K562 (cell line): ENCODE measurements at regions not wholly inside any gene's neighbourhood (a gene's known extent, or its start where the extent isn't known, plus 50 kb on each side); places are given as distances from the start of the nearest gene placed in this dataset.

ENCODE experiments used
- BRD9 ChIP-seq: fragments of 450-650 bp; IDR thresholded peaks from 2 replicates; pipeline ENCODE4 v1.6.1; 2018; ENCODE audit warnings: low read depth; ENCODE audit not compliant: partially characterized antibody
- EHMT2 ChIP-seq: fragments of 450-650 bp; IDR thresholded peaks from 2 replicates; pipeline ENCODE4 v1.6.1; 2018; ENCODE audit warnings: antibody characterized with exemption
- ESRRA ChIP-seq: fragments of 450-650 bp; IDR thresholded peaks from 2 replicates; pipeline ENCODE4 v1.6.1; 2014; ENCODE audit warnings: low read depth, mild to moderate bottlenecking, moderate library complexity, borderline replicate concordance
- HNRNPUL1 ChIP-seq: fragments of 200-400 bp; formaldehyde crosslinking; IDR thresholded peaks from 2 replicates; pipeline ENCODE4 v1.6.1; 2017; ENCODE audit warnings: low read length
- NONO ChIP-seq, 2 experiments: fragments of 200-400 bp in 1 of 2; fragments of 450-650 bp in 1 of 2; formaldehyde crosslinking in 1 of 2; IDR thresholded peaks; 2 replicates each; pipeline ENCODE4 v1.6.1; 2017; ENCODE audit warnings: low read depth in 2 of 2, mild to moderate bottlenecking in 2 of 2, moderate library complexity in 2 of 2, low read length in 1 of 2
- TAF7 ChIP-seq: fragments of 450-650 bp; IDR thresholded peaks from 2 replicates; pipeline ENCODE4 v1.6.1; 2016; ENCODE audit warnings: missing genetic modification characterization, missing compliant biosample characterization
- TAL1 ChIP-seq: fragments of 450-650 bp; IDR thresholded peaks from 2 replicates; pipeline ENCODE4 v1.6.1; 2016; ENCODE audit warnings: mild to moderate bottlenecking
- TF ChIP-seq, protein P1 (sequence below), 2 experiments: fragments of 450-650 bp; IDR thresholded peaks; 2 replicates each; pipeline ENCODE4 v1.6.1; 2016; ENCODE audit warnings: mild to moderate bottlenecking in 2 of 2, borderline replicate concordance in 1 of 2, low read depth in 1 of 2, moderate library complexity in 1 of 2
- TF ChIP-seq, protein P2 (sequence below): fragments of 250-450 bp; sonication (Bioruptor Pico); IDR thresholded peaks from 2 replicates; pipeline ENCODE4 v1.8.0; 2021; ENCODE audit warnings: moderate library complexity, mild to moderate bottlenecking, inconsistent platforms
- TF ChIP-seq, protein P3 (sequence below): IDR thresholded peaks from 2 replicates; pipeline ENCODE4 v1.6.1; 2011; ENCODE audit not compliant: insufficient read length; ENCODE audit errors: extremely low read depth
- TF ChIP-seq, protein P4 (sequence below): fragments of 450-650 bp; IDR thresholded peaks from 2 replicates; pipeline ENCODE4 v1.6.1; 2016; ENCODE audit warnings: borderline replicate concordance
- TF ChIP-seq, protein P5 (sequence below), 2 experiments: fragments of 250-450 bp in 1 of 2; fragments of 450-650 bp in 1 of 2; sonication (Bioruptor Pico) in 1 of 2; IDR thresholded peaks; 2 replicates each; pipeline versions ENCODE4 v1.6.1 to v1.8.0; 2016 to 2021; ENCODE audit warnings: mild to moderate bottlenecking in 2 of 2, moderate library complexity in 2 of 2, missing compliant biosample characterization in 1 of 2, missing genetic modification characterization in 1 of 2
- TF ChIP-seq, protein P6 (sequence below): fragments of 450-650 bp; formaldehyde crosslinking; conservative IDR thresholded peaks from 2 replicates; pipeline ENCODE4 v1.4.0; 2022; ENCODE audit warnings: mild to moderate bottlenecking, missing genetic modification characterization

DNA sequence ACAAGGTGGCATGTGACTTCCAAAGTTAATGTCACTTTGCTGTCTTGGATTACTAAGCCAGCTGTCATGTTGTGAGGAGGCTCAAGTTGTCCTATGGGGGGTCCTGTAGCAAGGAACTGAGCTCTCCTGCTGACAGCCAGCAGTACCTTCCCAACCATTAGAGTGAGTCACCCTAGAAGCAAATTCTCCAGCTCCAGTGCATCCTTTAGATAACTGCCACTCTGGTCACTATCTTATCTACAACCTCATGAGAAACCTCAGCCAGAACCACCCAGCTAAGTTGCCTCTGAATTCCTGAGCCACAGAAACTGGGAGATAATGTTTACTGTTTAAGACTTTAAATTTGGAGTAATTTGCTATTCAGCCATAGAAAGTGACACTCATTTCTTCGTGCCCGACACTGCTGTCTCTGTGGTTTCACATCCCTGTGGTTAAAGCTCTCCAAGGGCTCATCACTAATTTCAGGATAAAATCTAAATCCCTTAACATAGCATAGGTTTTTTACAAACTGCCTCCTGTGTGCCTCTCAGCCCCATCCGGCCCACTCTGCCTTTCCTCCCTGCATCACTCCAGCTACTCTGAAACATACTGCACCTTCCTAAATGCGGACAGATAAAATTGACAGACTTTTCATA lies 83.5 kb downstream of the PRR15 start (continued):
- TF ChIP-seq, protein P1, sequence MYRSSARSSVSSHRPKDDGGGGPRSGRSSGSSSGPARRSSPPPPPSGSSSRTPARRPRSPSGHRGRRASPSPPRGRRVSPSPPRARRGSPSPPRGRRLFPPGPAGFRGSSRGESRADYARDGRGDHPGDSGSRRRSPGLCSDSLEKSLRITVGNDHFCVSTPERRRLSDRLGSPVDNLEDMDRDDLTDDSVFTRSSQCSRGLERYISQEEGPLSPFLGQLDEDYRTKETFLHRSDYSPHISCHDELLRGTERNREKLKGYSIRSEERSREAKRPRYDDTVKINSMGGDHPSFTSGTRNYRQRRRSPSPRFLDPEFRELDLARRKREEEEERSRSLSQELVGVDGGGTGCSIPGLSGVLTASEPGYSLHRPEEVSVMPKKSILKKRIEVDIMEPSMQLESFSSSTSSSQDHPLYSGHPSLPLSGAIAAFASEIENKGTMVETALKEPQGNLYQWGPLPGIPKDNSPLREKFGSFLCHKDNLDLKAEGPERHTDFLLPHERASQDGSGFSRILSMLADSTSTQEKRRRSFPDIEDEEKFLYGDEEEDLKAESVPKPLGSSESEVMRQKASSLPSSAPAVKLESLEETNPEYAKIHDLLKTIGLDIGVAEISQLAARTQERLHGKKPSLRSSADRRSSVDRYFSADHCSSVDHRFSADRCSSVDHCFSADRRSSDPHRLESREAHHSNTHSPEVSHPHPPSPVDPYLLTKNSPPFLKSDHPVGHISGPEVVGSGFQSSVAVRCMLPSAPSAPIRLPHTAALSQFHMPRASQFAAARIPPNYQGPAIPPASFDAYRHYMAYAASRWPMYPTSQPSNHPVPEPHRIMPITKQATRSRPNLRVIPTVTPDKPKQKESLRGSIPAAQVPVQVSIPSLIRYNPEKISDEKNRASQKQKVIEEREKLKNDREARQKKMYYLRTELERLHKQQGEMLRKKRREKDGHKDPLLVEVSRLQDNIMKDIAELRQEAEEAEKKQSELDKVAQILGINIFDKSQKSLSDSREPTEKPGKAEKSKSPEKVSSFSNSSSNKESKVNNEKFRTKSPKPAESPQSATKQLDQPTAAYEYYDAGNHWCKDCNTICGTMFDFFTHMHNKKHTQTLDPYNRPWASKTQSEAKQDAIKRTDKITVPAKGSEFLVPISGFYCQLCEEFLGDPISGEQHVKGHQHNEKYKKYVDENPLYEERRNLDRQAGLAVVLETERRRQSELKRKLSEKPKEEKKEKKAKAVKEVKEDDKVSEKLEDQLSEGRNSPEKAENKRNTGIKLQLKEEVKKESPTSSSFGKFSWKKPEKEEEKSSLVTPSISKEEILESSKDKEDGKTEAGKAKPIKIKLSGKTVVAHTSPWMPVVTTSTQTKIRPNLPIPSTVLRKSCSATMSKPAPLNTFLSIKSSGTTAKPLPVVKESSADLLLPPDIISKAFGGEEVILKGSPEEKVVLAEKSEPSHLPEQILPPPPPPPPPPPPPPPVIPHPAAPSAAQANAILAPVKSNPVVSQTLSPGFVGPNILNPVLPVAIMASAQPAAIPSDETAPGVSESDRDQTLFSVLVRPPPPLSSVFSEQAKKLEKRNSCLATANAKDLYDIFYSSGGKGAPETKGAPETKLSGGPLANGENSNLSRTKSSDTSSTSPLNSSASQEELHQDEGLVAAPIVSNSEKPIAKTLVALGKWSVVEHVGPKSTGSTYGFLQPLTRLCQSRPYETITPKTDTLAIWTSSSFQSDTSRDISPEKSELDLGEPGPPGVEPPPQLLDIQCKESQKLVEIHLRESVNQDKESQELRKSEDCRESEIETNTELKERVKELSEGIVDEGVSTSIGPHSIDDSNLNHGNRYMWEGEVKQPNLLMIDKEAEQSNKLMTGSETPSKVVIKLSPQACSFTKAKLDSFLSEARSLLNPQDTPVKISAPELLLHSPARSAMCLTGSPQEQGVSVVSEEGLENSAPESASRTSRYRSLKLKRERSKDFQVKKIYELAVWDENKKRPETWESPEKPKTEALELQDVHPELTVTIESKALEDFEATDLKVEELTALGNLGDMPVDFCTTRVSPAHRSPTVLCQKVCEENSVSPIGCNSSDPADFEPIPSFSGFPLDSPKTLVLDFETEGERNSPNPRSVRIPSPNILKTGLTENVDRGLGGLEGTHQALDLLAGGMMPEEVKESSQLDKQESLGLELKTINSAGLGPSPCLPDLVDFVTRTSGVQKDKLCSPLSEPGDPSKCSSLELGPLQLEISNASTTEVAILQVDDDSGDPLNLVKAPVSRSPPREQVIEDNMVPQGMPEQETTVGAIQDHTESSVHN (IDR thresholded peaks at IDR 0.05; ENCODE audit: borderline replicate concordance in 1 of 2, low read depth in 1 of 2) = no peak
- TF ChIP-seq HNRNPUL1 = no peak
- no peak for TF ChIP-seq TAF7 (tag)
- TF ChIP-seq ESRRA = peak; percentile 63; the same call in 1 of the 2 replicates
- no peak for TF ChIP-seq NONO (IDR thresholded peaks at IDR 0.05; ENCODE audit: low read depth in 2 of 2, low read length in 1 of 2)
- TF ChIP-seq, protein P2, sequence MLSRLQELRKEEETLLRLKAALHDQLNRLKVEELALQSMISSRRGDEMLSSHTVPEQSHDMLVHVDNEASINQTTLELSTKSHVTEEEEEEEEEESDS (CRISPR knock-in tag) = no peak
- TF ChIP-seq, protein P3, sequence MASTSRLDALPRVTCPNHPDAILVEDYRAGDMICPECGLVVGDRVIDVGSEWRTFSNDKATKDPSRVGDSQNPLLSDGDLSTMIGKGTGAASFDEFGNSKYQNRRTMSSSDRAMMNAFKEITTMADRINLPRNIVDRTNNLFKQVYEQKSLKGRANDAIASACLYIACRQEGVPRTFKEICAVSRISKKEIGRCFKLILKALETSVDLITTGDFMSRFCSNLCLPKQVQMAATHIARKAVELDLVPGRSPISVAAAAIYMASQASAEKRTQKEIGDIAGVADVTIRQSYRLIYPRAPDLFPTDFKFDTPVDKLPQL = no peak
- no peak for TF ChIP-seq EHMT2
- TF ChIP-seq, protein P4, sequence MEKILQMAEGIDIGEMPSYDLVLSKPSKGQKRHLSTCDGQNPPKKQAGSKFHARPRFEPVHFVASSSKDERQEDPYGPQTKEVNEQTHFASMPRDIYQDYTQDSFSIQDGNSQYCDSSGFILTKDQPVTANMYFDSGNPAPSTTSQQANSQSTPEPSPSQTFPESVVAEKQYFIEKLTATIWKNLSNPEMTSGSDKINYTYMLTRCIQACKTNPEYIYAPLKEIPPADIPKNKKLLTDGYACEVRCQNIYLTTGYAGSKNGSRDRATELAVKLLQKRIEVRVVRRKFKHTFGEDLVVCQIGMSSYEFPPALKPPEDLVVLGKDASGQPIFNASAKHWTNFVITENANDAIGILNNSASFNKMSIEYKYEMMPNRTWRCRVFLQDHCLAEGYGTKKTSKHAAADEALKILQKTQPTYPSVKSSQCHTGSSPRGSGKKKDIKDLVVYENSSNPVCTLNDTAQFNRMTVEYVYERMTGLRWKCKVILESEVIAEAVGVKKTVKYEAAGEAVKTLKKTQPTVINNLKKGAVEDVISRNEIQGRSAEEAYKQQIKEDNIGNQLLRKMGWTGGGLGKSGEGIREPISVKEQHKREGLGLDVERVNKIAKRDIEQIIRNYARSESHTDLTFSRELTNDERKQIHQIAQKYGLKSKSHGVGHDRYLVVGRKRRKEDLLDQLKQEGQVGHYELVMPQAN = 0 out of 2 replicates have a peak, but pooled peaks have one; percentile 27
- TF ChIP-seq BRD9 = no peak
- TF ChIP-seq, protein P5, sequence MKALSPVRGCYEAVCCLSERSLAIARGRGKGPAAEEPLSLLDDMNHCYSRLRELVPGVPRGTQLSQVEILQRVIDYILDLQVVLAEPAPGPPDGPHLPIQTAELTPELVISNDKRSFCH (CRISPR knock-in tag; IDR thresholded peaks at IDR 0.05) = no peak
- TF ChIP-seq, protein P5 (tag; IDR thresholded peaks at IDR 0.05) = no peak
- TF ChIP-seq, protein P6, sequence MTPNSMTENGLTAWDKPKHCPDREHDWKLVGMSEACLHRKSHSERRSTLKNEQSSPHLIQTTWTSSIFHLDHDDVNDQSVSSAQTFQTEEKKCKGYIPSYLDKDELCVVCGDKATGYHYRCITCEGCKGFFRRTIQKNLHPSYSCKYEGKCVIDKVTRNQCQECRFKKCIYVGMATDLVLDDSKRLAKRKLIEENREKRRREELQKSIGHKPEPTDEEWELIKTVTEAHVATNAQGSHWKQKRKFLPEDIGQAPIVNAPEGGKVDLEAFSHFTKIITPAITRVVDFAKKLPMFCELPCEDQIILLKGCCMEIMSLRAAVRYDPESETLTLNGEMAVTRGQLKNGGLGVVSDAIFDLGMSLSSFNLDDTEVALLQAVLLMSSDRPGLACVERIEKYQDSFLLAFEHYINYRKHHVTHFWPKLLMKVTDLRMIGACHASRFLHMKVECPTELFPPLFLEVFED (CRISPR knock-in tag) = no peak
- TF ChIP-seq TAL1 = peak; percentile 85
